Neuron (in vitro differentiated cells): ENCODE measurements at regions not wholly inside any gene's neighbourhood (a gene's known extent, or its start where the extent isn't known, plus 50 kb on each side); places are given as distances from the start of the nearest gene placed in this dataset.
"Not testable (repeated sequence)": the region's sequence is repeated elsewhere in the genome, so short reads cannot be mapped to it uniquely, and the experiment has no call there.

ENCODE experiments used
- H2AFZ ChIP-seq: one replicate; pipeline ENCODE4 v1.6.1; 2013; ENCODE audit warnings: low read depth, mild to moderate bottlenecking, inconsistent platforms, low read length, moderate library complexity
- H3K27me3 ChIP-seq: one replicate; pipeline ENCODE4 v1.6.1; 2013; ENCODE audit warnings: low read length; ENCODE audit not compliant: insufficient read depth
- H3K36me3 ChIP-seq: one replicate; pipeline ENCODE4 v1.6.1; 2013; ENCODE audit warnings: low read length; ENCODE audit not compliant: insufficient read depth
- H3K4me1 ChIP-seq: one replicate; pipeline ENCODE4 v1.6.1; 2013; ENCODE audit warnings: low read length; ENCODE audit not compliant: insufficient read depth
- H3K4me3 ChIP-seq: 2 replicates; pipeline ENCODE4 v1.5.1; 2013; ENCODE audit warnings: mild to moderate bottlenecking, low read length, moderate library complexity
- H3K9me3 ChIP-seq: one replicate; pipeline ENCODE4 v1.6.1; 2013; ENCODE audit warnings: low read length

DNA sequence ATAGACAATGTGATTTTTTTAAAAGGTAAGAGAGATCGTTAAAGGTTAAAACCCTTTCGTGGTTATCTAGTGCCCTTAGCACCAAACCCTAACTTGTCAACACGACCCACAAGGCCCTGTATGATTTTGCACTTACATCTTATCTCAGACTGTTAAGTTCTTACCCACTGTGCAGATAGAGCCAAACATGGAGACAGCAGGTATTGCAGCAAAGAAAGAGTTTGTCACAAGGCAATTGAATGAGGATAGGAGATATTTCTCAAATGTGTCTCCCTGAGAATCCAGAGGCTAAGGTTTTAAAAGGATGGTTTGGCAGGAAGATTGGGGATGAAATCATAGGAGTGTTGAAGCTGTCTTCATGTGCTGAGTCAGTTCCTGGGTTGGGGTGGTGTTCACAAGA is 313.4 kb downstream of the AEBP2 start:
- no peaks in the 10 kb centered on the region for H3K36me3 ChIP-seq
- peaks cover 4% of the 10 kb centered on the region for H3K9me3 ChIP-seq

DNA sequence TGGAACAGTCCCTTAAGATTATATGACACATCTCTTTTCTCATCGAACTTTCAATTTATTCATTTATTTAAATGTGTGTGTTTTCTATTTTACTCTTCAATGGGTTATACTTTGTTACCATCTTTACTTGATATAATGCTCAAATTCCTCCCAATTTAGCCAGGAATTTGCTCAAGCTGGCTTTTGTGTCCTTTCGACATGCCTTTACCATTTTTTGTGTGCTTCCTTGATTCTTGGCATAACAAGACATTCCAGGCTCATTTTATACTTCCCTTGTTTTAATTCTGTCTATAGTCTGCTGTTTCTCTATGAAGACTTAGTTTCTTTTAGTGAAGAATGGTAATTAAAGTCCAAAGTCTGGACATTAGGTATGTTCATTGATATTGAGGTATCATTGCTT is 315.8 kb downstream of the AEBP2 start:
- H3K27me3 ChIP-seq, result no peaks in the 10 kb centered on the region
- H2AFZ ChIP-seq, result no peak overlapping the region
- H3K9me3 ChIP-seq, result peaks cover 4% of the 10 kb centered on the region
- no peak overlapping the region for H3K4me3 ChIP-seq
- no peaks in the 10 kb centered on the region for H3K4me1 ChIP-seq
- no peaks in the 10 kb centered on the region for H3K36me3 ChIP-seq

More for the DNA sequence above, 313.4 kb downstream of the AEBP2 start:
- no peaks in the 10 kb centered on the region for H3K27me3 ChIP-seq
- H2AFZ ChIP-seq, result no peak overlapping the region
- no peaks in the 10 kb centered on the region for H3K4me1 ChIP-seq
- no peak overlapping the region for H3K4me3 ChIP-seq

DNA sequence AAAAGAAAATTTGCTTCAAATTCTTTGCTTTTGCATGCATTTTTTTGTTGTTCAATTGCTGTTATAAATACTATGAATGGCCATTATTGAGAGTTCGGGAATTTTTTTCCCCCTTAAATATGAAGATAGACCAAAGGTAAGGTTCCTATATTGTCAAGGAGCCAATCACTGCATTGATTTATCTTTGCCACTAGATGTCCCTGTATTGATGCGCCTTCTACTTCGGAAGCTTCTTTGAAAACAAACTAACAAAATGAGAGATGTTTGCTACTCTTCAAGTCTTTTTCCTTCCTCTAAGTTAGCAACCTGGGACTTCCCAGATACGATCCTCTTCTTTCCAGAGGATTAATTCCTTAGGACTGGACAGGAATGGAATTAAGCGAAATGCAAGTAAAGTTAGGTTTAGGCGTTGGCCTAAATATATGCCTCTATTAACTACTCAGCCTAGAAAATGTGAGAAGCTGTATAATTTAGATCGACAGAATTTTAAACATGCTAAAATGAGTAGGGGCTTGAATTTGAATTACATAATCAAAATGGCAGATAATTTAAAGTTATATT is 318.1 kb downstream of the AEBP2 start:
- Histone ChIP-seq H3K27me3 (no peaks in the 10 kb centered on the region), H2AFZ (no peak overlapping the region), H3K4me3 (no peak overlapping the region), H3K9me3 (peaks cover 4% of the 10 kb centered on the region), H3K4me1 (no peaks in the 10 kb centered on the region), H3K36me3 (no peaks in the 10 kb centered on the region)

DNA sequence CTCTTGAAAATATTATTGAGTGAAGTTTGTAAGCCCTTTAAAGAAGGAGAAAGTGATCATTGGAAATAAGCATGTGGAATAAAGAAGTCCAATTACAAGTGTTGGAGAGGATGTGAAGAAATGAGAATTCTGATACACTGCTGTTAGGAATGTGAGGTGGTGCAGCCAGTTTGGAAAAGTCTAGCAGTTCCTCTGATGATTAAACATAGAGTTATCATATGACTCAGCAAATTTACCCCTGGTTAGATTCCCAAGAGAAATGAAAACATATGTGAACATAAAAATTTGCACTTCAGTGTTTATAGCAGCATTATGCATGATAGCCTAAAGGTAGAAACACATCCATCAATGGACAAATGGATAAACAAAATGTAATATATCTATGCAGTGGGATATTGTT is 319.9 kb downstream of the AEBP2 start:
- Histone ChIP-seq H3K27me3 (no peaks in the 10 kb centered on the region), H2AFZ (no peak overlapping the region), H3K4me3 (no peak overlapping the region), H3K36me3 (no peaks in the 10 kb centered on the region), H3K9me3 (no peaks in the 10 kb centered on the region), H3K4me1 (no peaks in the 10 kb centered on the region)

DNA sequence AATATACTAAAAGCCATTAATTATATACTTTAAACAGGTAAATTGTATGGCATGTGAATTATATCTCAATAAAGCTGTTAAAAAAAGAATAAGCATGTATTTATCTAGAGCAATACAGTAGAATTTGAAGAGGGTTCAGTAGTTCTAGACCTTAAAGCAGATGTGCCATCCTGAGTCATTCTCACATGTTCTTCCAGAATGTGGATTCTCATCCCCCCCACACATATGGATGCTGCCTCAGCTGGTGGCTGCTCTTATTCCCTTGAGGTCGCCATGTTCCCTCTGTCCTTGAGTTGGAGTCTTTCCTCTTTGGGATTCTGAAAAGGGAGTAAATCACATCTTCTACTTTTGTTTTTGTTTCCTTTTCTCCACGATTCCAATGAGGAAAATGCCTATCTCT is 321.3 kb downstream of the AEBP2 start:
- Histone ChIP-seq H3K36me3 (no peaks in the 10 kb centered on the region), H3K27me3 (no peaks in the 10 kb centered on the region), H3K4me3 (no peak overlapping the region), H3K9me3 (no peaks in the 10 kb centered on the region), H2AFZ (no peak overlapping the region), H3K4me1 (no peaks in the 10 kb centered on the region)

DNA sequence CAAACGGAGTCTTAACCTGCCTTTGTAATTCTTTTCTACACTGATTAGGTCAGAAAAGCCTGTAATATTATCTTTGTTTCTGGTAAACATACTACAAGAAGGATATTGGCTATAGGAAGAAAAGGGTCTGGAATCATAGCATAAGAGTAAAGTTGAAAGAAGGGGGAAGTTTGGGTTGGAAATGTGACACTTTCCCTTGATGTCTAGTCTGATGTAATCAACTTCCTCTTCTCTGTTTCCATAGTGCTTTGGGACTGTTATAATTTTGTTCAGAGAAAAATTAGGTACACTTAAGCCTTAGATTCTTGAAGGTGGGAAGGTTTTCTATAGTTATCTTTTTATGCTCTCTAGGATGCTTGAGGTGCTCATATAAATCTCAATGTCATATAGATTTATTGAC is 322.2 kb downstream of the AEBP2 start:
- Histone ChIP-seq H3K4me3 (no peak overlapping the region), H2AFZ (no peak overlapping the region), H3K27me3 (no peaks in the 10 kb centered on the region), H3K4me1 (no peaks in the 10 kb centered on the region), H3K9me3 (no peaks in the 10 kb centered on the region), H3K36me3 (no peaks in the 10 kb centered on the region)

DNA sequence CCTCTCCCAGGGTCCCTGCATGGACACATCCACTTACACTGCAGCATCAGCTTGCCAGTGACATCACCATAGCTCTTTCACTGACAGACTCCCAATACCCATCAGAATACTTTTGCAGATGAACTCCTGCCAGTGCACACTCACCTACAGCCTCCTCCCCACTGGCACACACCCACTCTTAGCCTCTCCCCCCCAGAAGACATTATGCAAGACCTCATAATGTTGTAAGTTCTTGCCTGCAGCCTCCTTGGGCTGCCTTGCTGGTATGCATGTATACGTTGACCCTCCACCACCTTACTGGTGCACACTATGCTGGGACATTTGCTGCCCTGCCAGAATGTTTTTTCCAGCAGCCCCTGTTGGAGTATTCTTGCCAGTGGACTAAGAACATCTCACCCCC is 324.2 kb downstream of the AEBP2 start:
- Histone ChIP-seq H3K4me3 (no peak overlapping the region), H3K27me3 (no peaks in the 10 kb centered on the region), H3K36me3 (no peaks in the 10 kb centered on the region), H3K4me1 (no peaks in the 10 kb centered on the region), H2AFZ (no peak overlapping the region), H3K9me3 (no peaks in the 10 kb centered on the region)

DNA sequence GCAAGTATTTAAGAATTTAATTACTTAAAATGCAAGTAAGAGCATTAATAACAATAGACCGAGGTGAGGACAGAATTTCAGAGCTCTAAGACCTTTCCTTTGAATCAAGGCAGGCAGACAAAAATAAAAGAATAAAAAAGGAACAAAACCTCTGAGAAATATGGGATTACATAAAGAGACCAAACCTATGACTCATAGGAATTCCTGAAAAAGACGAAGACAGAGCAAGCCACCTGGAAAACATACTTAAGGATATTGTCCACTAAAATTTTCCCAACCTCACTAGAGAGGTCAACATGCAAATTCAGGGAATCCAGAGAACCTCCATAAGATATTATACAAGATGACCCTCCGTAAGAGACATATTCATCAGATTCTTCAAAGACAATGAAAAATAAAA is 325.1 kb downstream of the AEBP2 start:
- H3K4me1 ChIP-seq, result no peaks in the 10 kb centered on the region
- no peaks in the 10 kb centered on the region for H3K27me3 ChIP-seq
- H2AFZ ChIP-seq, result no peak overlapping the region
- no peaks in the 10 kb centered on the region for H3K9me3 ChIP-seq
- no peak overlapping the region for H3K4me3 ChIP-seq
- H3K36me3 ChIP-seq, result no peaks in the 10 kb centered on the region

DNA sequence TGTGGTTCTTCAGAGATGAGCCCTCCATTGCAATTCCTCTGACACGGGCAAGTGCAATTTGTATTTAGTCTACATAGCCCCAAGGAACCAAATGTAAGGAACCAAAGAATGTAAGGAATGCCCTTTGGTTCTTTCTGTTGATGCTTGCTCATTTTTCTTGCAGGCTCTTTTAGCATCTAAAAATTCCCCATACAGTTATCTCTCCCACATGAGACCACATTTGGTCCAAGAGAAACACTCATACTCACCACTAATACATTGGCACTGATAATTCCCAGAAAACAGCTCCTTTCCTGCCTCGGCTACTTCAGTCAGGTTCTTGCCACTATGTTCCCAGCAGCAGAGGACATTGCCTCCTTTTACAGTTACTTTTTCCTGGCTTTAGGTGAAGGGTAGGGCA is 332.6 kb downstream of the AEBP2 start:
- Histone ChIP-seq H3K36me3 (no peaks in the 10 kb centered on the region), H3K4me1 (no peaks in the 10 kb centered on the region), H2AFZ (no peak overlapping the region), H3K4me3 (no peak overlapping the region), H3K27me3 (no peaks in the 10 kb centered on the region), H3K9me3 (no peaks in the 10 kb centered on the region)

DNA sequence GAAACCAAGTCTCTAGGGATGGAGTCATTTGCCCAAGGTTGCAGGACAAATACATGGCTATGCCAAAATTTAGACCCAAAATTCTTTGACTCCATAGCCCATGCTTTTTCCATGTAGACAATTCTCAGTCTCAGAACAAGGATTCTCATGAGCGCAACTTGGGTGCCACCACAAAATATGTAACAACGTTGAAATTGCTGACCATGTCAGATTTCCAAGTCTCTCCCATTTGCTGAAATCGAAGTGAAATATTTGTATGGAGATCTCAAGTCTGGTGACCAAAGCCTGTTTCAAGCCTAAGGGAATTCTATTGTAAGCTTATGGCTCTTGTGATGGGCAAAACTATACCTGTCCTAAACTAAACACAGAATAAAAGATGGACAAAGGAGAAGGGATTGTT is 333.5 kb downstream of the AEBP2 start:
- Histone ChIP-seq H3K27me3 (no peaks in the 10 kb centered on the region), H2AFZ (no peak overlapping the region), H3K9me3 (no peaks in the 10 kb centered on the region), H3K4me3 (no peak overlapping the region), H3K4me1 (peaks cover under 1% of the 10 kb centered on the region), H3K36me3 (no peaks in the 10 kb centered on the region)

DNA sequence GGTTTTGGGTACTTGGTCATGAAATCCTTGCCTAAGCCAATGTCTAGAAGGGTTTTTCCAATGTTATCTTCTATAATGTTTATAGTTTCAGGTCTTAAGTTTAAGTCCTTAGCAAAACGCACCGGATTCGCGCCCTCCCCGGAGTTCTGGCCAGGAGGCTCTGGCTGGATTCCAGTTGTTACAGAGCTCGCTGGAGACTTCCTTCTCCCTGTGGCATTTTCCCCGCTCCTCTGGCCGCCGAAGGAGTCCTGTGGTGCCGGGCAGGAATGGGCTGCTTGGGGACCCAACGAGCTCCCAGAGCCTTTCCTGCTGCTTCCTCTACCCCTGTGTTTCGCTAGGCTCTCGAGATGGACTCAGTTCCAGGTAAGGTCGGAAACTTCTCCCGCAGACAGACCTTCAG is 335.9 kb downstream of the AEBP2 start:
- Histone ChIP-seq H3K4me1 (peaks cover 5% of the 10 kb centered on the region), H3K4me3 (no peak overlapping the region), H3K9me3 (no peaks in the 10 kb centered on the region), H3K36me3 (no peaks in the 10 kb centered on the region), H2AFZ (no peak overlapping the region), H3K27me3 (no peaks in the 10 kb centered on the region)

DNA sequence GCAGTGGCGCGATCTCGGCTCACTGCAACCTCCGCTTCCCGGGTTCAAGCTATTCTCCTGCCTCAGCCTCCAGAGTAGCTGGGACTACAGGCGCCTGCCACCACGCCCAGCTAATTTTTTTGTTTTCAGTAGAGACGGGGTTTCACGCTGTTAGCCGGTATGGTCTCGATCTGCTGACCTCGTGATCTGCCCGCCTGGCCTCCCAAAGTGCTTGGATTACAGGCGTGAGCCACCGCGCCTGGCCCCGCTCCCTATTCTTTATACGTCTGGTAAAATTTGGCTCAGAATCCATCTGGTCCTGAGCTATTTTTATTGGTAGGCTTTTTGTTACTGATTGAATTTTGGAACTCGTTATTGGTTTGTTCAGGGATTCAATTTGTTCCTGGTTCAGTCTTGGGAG is 336.7 kb downstream of the AEBP2 start:
- H3K4me1 ChIP-seq, result not testable (repeated sequence)

DNA sequence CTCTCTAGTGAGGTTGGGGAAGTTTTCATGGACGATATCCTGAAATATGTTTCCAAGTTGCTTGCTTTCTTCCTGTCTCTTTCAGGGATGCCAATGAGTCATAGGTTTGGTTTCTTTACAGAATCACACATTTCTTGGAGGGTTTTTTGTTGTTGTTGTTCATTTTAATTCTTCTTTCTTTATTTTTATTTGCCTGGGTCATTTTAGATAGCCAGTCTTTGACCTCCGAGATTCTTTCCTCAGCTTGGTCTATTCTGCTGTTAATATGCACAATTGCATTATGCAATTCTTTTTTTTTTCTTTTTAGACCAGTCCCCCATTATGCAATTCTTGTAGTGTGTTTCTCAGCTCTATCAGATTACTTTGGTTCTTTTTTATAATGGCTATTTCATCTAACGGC is 338.9 kb downstream of the AEBP2 start:
- no peaks in the 10 kb centered on the region for H3K27me3 ChIP-seq
- H2AFZ ChIP-seq, result no peak overlapping the region
- no peaks in the 10 kb centered on the region for H3K9me3 ChIP-seq
- no peaks in the 10 kb centered on the region for H3K36me3 ChIP-seq
- no peak overlapping the region for H3K4me3 ChIP-seq
- peaks cover 5% of the 10 kb centered on the region for H3K4me1 ChIP-seq

More for the DNA sequence above, 336.7 kb downstream of the AEBP2 start:
- not testable (repeated sequence) for H3K36me3 ChIP-seq, H3K27me3 ChIP-seq, H2AFZ ChIP-seq, H3K9me3 ChIP-seq, H3K4me3 ChIP-seq

DNA sequence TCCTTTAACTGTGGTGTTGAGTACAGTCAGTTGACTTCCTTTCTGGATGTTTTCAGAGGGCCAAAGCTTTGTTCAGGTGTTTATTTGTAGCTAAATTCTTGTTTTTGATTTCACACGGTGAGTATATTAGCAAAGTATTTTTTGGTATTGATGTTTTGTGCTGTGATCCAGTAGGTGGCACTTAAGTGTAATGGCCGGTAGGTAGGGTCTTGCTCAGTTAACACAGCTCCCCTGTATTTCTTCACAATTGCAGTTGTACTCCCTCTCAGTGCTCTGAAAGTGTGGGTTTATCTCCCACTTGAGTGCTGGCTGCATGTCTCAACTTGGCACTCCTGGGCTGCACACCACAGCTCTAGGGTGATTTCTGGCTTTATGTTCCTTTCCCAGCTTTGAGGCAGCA is 339.5 kb downstream of the AEBP2 start:
- H3K4me1 ChIP-seq, result peaks cover 5% of the 10 kb centered on the region
- H3K36me3 ChIP-seq, result no peaks in the 10 kb centered on the region
- no peak overlapping the region for H3K4me3 ChIP-seq
- H3K9me3 ChIP-seq, result no peaks in the 10 kb centered on the region
- H3K27me3 ChIP-seq, result no peaks in the 10 kb centered on the region
- no peak overlapping the region for H2AFZ ChIP-seq
